Fibroblast of lung (primary cell): ENCODE measurements at regions not wholly inside any gene's neighbourhood (a gene's known extent, or its start where the extent isn't known, plus 50 kb on each side); places are given as distances from the start of the nearest gene placed in this dataset.
"Not testable (repeated sequence)": the region's sequence is repeated elsewhere in the genome, so short reads cannot be mapped to it uniquely, and the experiment has no call there.

ENCODE experiments used
- DNase-seq, 2 donors: peaks; one replicate each; pipeline versions ENCODE4 v3.0.0 to v3.0.0-alpha.2; 2010; ENCODE audit warnings: low read depth in 2 of 2
- H2AFZ ChIP-seq: 2 replicates; pipeline ENCODE4 v1.5.1; 2012; ENCODE audit warnings: low read length, control low read depth, inconsistent platforms
- H3K27ac ChIP-seq: 2 replicates; pipeline ENCODE4 v1.5.1; 2011; ENCODE audit warnings: low read length, control low read depth; ENCODE audit not compliant: insufficient read depth
- H3K27me3 ChIP-seq: 2 replicates; pipeline ENCODE4 v1.5.1; 2011; ENCODE audit warnings: mild to moderate bottlenecking, low read length; ENCODE audit not compliant: control insufficient read depth, insufficient read depth
- H3K36me3 ChIP-seq: 2 replicates; pipeline ENCODE4 v1.5.1; 2011; ENCODE audit warnings: low read length; ENCODE audit not compliant: control insufficient read depth, insufficient read depth
- H3K4me1 ChIP-seq: 2 replicates; pipeline ENCODE4 v1.5.1; 2011; ENCODE audit warnings: low read length; ENCODE audit not compliant: control insufficient read depth, insufficient read depth; ENCODE audit errors: extremely low read depth
- H3K4me2 ChIP-seq: 2 replicates; pipeline ENCODE4 v1.5.1; 2011; ENCODE audit warnings: low read length, control low read depth; ENCODE audit not compliant: insufficient read depth; ENCODE audit errors: extremely low read depth
- H3K4me3 ChIP-seq, 4 experiments: fragments of 200-600 bp in 1 of 4; sonication (generic) in 1 of 4; replicated peaks in 1 of 4; 2 replicates each; pipeline ENCODE4 v1.5.1; 2011 to 2016; ENCODE audit warnings: low read length in 4 of 4, low read depth in 3 of 4, mild to moderate bottlenecking in 3 of 4, control low read depth in 2 of 4, inconsistent platforms in 1 of 4, mixed read lengths in 1 of 4; ENCODE audit not compliant: insufficient read depth in 1 of 4; ENCODE audit errors: control extremely low read depth in 1 of 4
- H3K79me2 ChIP-seq: 2 replicates; pipeline ENCODE4 v1.5.1; 2012; ENCODE audit warnings: mild to moderate bottlenecking, low read length, inconsistent platforms; ENCODE audit not compliant: control insufficient read depth, insufficient read depth
- H3K9ac ChIP-seq: 2 replicates; pipeline ENCODE4 v1.5.1; 2011; ENCODE audit warnings: mild to moderate bottlenecking, low read length, control low read depth; ENCODE audit not compliant: insufficient read depth
- H3K9me3 ChIP-seq: 2 replicates; pipeline ENCODE4 v1.5.1; 2012; ENCODE audit warnings: low read depth, low read length; ENCODE audit not compliant: control insufficient read depth, insufficient read depth
- H4K20me1 ChIP-seq: 2 replicates; pipeline ENCODE4 v1.5.1; 2011; ENCODE audit warnings: low read length; ENCODE audit not compliant: control insufficient read depth, insufficient read depth; ENCODE audit errors: extremely low read depth
- EZH2 ChIP-seq: IDR thresholded peaks from 2 replicates; pipeline ENCODE4 v1.5.1; 2012; ENCODE audit warnings: low read length, control low read depth, mild to moderate bottlenecking; ENCODE audit errors: missing control alignments
- TF ChIP-seq, protein P1 (sequence below), 2 donors: IDR thresholded peaks in 1 of 2; conservative IDR thresholded peaks in 1 of 2; 1 replicate in 1 of 2; 2 replicates in 1 of 2; pipeline ENCODE4 v1.5.1; 2011 to 2012; ENCODE audit warnings: low read length in 2 of 2, control low read depth in 1 of 2, inconsistent platforms in 1 of 2, low read depth in 1 of 2, mild to moderate bottlenecking in 1 of 2

GRCh38 chr3:14001136-14001535, 121.3 kb upstream of the WNT7A start:
- no peaks in the 10 kb centered on the region for H3K4me1 ChIP-seq
- DNase-seq = no peak
- no peak overlapping the region for H3K9ac ChIP-seq
- H2AFZ ChIP-seq = no peak overlapping the region
- H3K79me2 ChIP-seq = no peaks in the 10 kb centered on the region
- no peak overlapping the region for H3K4me2 ChIP-seq
- H3K4me3 ChIP-seq = no peak overlapping the region
- no peaks in the 10 kb centered on the region for H3K36me3 ChIP-seq
- H4K20me1 ChIP-seq = no peaks in the 10 kb centered on the region
- no peaks in the 10 kb centered on the region for H3K27me3 ChIP-seq
- H3K9me3 ChIP-seq = no peaks in the 10 kb centered on the region
- no peak for TF ChIP-seq EZH2
- TF ChIP-seq, protein P1, sequence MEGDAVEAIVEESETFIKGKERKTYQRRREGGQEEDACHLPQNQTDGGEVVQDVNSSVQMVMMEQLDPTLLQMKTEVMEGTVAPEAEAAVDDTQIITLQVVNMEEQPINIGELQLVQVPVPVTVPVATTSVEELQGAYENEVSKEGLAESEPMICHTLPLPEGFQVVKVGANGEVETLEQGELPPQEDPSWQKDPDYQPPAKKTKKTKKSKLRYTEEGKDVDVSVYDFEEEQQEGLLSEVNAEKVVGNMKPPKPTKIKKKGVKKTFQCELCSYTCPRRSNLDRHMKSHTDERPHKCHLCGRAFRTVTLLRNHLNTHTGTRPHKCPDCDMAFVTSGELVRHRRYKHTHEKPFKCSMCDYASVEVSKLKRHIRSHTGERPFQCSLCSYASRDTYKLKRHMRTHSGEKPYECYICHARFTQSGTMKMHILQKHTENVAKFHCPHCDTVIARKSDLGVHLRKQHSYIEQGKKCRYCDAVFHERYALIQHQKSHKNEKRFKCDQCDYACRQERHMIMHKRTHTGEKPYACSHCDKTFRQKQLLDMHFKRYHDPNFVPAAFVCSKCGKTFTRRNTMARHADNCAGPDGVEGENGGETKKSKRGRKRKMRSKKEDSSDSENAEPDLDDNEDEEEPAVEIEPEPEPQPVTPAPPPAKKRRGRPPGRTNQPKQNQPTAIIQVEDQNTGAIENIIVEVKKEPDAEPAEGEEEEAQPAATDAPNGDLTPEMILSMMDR (conservative IDR thresholded peaks at IDR 0.05 in 1 of 2, IDR thresholded peaks at IDR 0.05 in 1 of 2; ENCODE audit: low read depth in 1 of 2, low read length in 2 of 2) = no peak
- H3K27ac ChIP-seq = no peak overlapping the region

- H3K9me3 ChIP-seq = no peaks in the 10 kb centered on the region
- H3K4me2 ChIP-seq = no peak overlapping the region
- H3K4me3 ChIP-seq = no peak overlapping the region
- no peaks in the 10 kb centered on the region for H4K20me1 ChIP-seq
- no peaks in the 10 kb centered on the region for H3K79me2 ChIP-seq
- no peaks in the 10 kb centered on the region for H3K27me3 ChIP-seq
- no peak overlapping the region for H3K9ac ChIP-seq
- DNase-seq = no peak
- no peak overlapping the region for H3K27ac ChIP-seq
- no peaks in the 10 kb centered on the region for H3K36me3 ChIP-seq
- H2AFZ ChIP-seq = no peak overlapping the region
- no peaks in the 10 kb centered on the region for H3K4me1 ChIP-seq
- no peak for TF ChIP-seq EZH2
- TF ChIP-seq, protein P1 (conservative IDR thresholded peaks at IDR 0.05 in 1 of 2, IDR thresholded peaks at IDR 0.05 in 1 of 2; ENCODE audit: low read depth in 1 of 2, low read length in 2 of 2) = no peak
These were observed 120.7 kb upstream of the WNT7A start for GRCh38 chr3:14000556-14000955.

DNA sequence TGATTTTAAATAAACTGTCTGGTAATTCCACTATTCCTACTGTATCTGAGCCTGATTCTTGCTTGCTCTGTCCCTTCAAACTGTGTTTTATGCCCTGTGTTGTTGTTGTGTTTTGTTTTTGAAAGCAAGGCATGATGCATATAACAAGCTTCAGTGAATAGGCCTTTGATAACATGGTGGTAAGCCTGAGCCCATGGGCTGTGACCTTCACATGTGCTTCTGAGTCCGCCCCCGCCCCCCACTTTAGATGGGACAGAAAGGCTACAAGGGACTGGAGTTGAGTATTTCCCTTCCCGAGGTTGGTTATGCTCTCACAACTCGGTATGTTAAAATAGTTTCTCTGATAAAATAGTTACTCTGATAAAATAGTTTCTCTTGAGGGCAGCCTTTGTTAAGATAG, 119.0 kb upstream of the WNT7A start:
- no peak overlapping the region for H3K4me2 ChIP-seq
- no peaks in the 10 kb centered on the region for H3K9me3 ChIP-seq
- H3K79me2 ChIP-seq = no peaks in the 10 kb centered on the region
- no peak overlapping the region for H2AFZ ChIP-seq
- H3K4me3 ChIP-seq = no peak overlapping the region
- H3K9ac ChIP-seq = no peak overlapping the region
- DNase-seq = no peak
- H3K4me1 ChIP-seq = no peaks in the 10 kb centered on the region
- H3K27me3 ChIP-seq = no peaks in the 10 kb centered on the region
- no peaks in the 10 kb centered on the region for H4K20me1 ChIP-seq
- H3K36me3 ChIP-seq = no peaks in the 10 kb centered on the region
- H3K27ac ChIP-seq = no peak overlapping the region
- no peak for TF ChIP-seq EZH2
- TF ChIP-seq, protein P1 (conservative IDR thresholded peaks at IDR 0.05 in 1 of 2, IDR thresholded peaks at IDR 0.05 in 1 of 2; ENCODE audit: low read depth in 1 of 2, low read length in 2 of 2) = no peak

DNA sequence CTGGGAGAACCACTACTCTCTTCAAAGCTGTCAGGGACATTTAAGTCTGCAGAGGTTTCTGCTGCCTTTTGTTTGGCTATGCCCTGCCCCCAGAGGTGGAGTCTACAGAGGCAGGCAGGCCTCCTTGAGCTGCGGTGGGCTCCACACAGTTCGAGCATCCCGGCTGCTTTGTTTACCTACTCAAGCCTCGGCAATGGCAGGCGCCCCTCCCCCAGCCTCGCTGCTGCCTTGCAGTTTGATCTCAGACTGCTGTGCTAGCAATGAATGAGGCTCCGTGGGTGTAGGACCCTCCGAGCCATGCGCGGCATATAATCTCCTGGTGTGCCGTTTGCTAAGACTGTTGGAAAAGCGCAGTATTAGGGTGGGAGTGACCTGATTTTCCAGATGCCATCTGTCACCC, 115.3 kb upstream of the WNT7A start:
- H3K27me3 ChIP-seq, H3K36me3 ChIP-seq, H3K4me1 ChIP-seq, H3K4me3 ChIP-seq, H4K20me1 ChIP-seq, H3K9me3 ChIP-seq, H3K79me2 ChIP-seq, H3K27ac ChIP-seq, H3K4me2 ChIP-seq, DNase-seq, H3K9ac ChIP-seq, H2AFZ ChIP-seq: not testable (repeated sequence)

GRCh38 chr3:13988925-13989324, 109.1 kb upstream of the WNT7A start:
- not testable (repeated sequence) for H3K36me3 ChIP-seq, H3K4me2 ChIP-seq, H2AFZ ChIP-seq, H3K79me2 ChIP-seq, H3K4me3 ChIP-seq, H3K27me3 ChIP-seq, H3K9ac ChIP-seq, H3K4me1 ChIP-seq, H3K27ac ChIP-seq, H3K9me3 ChIP-seq, H4K20me1 ChIP-seq, DNase-seq
